ENCODE measurements at regions not wholly inside any gene's neighbourhood (a gene's known extent, or its start where the extent isn't known, plus 50 kb on each side); places are given as distances from the start of the nearest gene placed in this dataset.
A peak's percentile ranks its signal among the peaks of the same experiment; 100 is the strongest.

- intact Hi-C loops (cut with micrococcal nuclease; ENCODE audit: unreplicated experiment): loop anchor here (1.0 to 5.0 kb wide), 6 partner anchors 23 to 258 kb away; partner anchors contain the start of gene OSBPL3
- no TSS peak for BruUV-seq (replicated peaks)
These were observed 55.1 kb downstream of the CYCS start for GRCh38 chr7:25069900-25070443.

GRCh38 chr7:25068502-25069213 lies 56.4 kb downstream of the CYCS start:
- intact Hi-C loops (cut with micrococcal nuclease; ENCODE audit: unreplicated experiment): loop anchor here (5.0 kb wide), 1 partner anchor 86 kb away; the partner anchor contains the start of gene OSBPL3
- Histone ChIP-seq H3K4me1 (ENCODE audit: insufficient read depth, low read length, poor library complexity, severe bottlenecking) (peaks cover 31% of the 10 kb centered on the region), H4K20me1 (ENCODE audit: insufficient read depth, low read length) (no peaks in the 10 kb centered on the region), H3K27ac (ENCODE audit: low read depth, low read length, poor library complexity, severe bottlenecking) (no peak overlapping the region), H3K9me2 (ENCODE audit: insufficient read depth, low read length) (no peaks in the 10 kb centered on the region), H3K4me3 (ENCODE audit: low read depth, low read length, poor library complexity, severe bottlenecking) (no peak overlapping the region), H2AFZ (ENCODE audit: low read length) (no peak overlapping the region), H3K4me2 (ENCODE audit: low read length) (no peak overlapping the region), H3K79me2 (ENCODE audit: insufficient read depth, low read depth, low read length) (no peaks in the 10 kb centered on the region), H3K9me3 (ENCODE audit: low read length) (no peaks in the 10 kb centered on the region), H3K36me3 (ENCODE audit: insufficient read depth, low read length) (no peaks in the 10 kb centered on the region)
- BruUV-seq (replicated peaks): no TSS peak
- CTCF ChIA-PET (ENCODE audit: unreplicated experiment): interaction anchor here (0.6 kb wide), 2 partner anchors 87 to 216 kb away, joined by 3 to 8 read pairs; no protein-coding TSS in a partner anchor
- DNase-seq (ENCODE audit: low spot score): no peak
- TF ChIP-seq EZH2phosphoT487 (IDR thresholded peaks at IDR 0.05; ENCODE audit: borderline replicate concordance, low read depth, low read length) (no peak), CTCF (conservative IDR thresholded peaks at IDR 0.05; ENCODE audit: low read length) (no peak)
- POLR2A ChIA-PET: interaction anchor here (0.6 to 1.2 kb wide), 9 partner anchors 8 to 620 kb away, joined by 3 to 7 read pairs (median 4); no protein-coding TSS in a partner anchor

More at GRCh38 chr7:25069900-25070443, 55.1 kb downstream of the CYCS start:
- H2AFZ ChIP-seq (ENCODE audit: low read length): peak overlapping the region; percentile 38; the same call in 1 of the 2 replicates
- peak overlapping the region; percentile 45 for H3K4me2 ChIP-seq (ENCODE audit: low read length)
- no peaks in the 10 kb centered on the region for H4K20me1 ChIP-seq (ENCODE audit: insufficient read depth, low read length)
- no peak for TF ChIP-seq EZH2phosphoT487 (IDR thresholded peaks at IDR 0.05; ENCODE audit: borderline replicate concordance, low read depth, low read length)
- TF ChIP-seq CTCF (conservative IDR thresholded peaks at IDR 0.05; ENCODE audit: low read length): peak; percentile 93
- no peak overlapping the region for H3K4me3 ChIP-seq (ENCODE audit: low read depth, low read length, poor library complexity, severe bottlenecking)
- ChIA-PET POLR2A (interaction anchor here (0.7 to 1.2 kb wide), 2 partner anchors 258 to 495 kb away, joined by 3 to 7 read pairs; no protein-coding TSS in a partner anchor), CTCF (ENCODE audit: unreplicated experiment) (interaction anchor here (1.2 kb wide), 1 partner anchor 257 kb away, joined by 3 read pairs; no protein-coding TSS in a partner anchor)
- H3K9me2 ChIP-seq (ENCODE audit: insufficient read depth, low read length): no peaks in the 10 kb centered on the region
- H3K9me3 ChIP-seq (ENCODE audit: low read length): no peaks in the 10 kb centered on the region
- peaks cover 32% of the 10 kb centered on the region for H3K4me1 ChIP-seq (ENCODE audit: insufficient read depth, low read length, poor library complexity, severe bottlenecking)
- peak; percentile 85 for DNase-seq (ENCODE audit: low spot score)
- H3K36me3 ChIP-seq (ENCODE audit: insufficient read depth, low read length): no peaks in the 10 kb centered on the region
- no peak overlapping the region for H3K27ac ChIP-seq (ENCODE audit: low read depth, low read length, poor library complexity, severe bottlenecking)
- no peaks in the 10 kb centered on the region for H3K79me2 ChIP-seq (ENCODE audit: insufficient read depth, low read depth, low read length)

Measured in OCI-LY7 (cell line).